Activated naive CD8-positive, alpha-beta T cell treated with anti-CD3 and anti-CD28 coated beads, Interleukin-2, amount 50 U/mL, for 16 hours (primary cell): ENCODE measurements at regions not wholly inside any gene's neighbourhood (a gene's known extent, or its start where the extent isn't known, plus 50 kb on each side); places are given as distances from the start of the nearest gene placed in this dataset.
"Not testable (repeated sequence)": the region's sequence is repeated elsewhere in the genome, so short reads cannot be mapped to it uniquely, and the experiment has no call there.

Experiments used
- DNase-seq: peaks from one replicate; pipeline ENCODE4 v3.0.0-alpha.2; 2020; ENCODE audit warnings: low read depth, low spot score

DNA sequence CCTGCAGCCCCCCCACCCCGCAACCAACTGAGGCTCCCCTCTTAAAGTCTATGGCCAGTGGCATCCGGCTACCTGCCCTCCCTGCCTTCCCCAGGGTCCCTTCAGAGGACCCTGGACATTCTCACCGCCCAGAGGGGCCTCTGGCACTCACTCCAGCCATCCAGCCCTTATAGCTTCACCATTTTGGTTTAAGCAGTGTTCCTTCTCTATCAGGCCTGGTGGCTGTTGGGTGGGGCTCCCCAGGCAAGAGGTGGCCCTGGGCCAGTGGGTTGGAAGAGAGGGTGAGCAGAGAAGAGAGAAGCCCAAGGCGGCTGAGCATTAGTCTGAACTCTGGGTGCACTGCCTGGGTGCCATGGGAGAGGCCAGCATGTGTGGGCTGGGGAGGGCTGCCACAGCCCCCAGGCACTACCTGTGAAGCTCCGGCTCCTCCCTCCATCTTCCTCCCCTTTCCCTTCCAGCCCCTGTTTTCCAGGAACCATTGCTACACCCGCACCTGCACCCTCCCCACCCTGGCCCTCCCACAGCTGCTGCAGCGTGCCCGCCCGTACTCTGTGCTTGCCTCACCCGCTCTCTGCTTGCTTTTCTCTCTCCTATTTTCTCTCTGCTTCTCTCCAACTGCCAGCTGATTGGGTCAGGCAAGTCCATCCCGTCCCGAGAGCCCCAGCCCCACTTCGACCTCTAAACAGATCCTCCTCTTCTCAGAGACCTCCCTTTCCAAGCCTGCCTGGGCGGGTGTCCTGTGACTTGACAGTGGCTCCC is 168.2 kb downstream of the TBC1D2B start:
- no peak for DNase-seq

DNA sequence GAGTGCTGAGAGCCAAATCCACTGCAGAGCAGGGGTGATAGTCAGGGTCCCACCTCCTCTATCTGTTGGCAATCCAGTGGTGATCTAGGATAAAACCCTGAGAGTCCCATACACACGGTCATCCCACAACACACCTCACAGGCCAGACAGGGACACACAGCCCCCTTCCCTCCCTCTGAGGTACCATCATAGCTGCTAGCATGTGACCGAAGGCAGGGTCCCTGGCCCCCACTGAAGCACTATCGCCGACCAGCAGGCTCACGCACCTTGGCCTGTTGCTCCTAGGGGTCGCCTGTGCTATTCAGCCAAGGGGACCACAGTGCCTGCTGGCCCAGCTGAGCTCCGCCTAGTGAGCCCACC is 168.8 kb downstream of the TBC1D2B start:
- DNase-seq, result not testable (repeated sequence)

DNA sequence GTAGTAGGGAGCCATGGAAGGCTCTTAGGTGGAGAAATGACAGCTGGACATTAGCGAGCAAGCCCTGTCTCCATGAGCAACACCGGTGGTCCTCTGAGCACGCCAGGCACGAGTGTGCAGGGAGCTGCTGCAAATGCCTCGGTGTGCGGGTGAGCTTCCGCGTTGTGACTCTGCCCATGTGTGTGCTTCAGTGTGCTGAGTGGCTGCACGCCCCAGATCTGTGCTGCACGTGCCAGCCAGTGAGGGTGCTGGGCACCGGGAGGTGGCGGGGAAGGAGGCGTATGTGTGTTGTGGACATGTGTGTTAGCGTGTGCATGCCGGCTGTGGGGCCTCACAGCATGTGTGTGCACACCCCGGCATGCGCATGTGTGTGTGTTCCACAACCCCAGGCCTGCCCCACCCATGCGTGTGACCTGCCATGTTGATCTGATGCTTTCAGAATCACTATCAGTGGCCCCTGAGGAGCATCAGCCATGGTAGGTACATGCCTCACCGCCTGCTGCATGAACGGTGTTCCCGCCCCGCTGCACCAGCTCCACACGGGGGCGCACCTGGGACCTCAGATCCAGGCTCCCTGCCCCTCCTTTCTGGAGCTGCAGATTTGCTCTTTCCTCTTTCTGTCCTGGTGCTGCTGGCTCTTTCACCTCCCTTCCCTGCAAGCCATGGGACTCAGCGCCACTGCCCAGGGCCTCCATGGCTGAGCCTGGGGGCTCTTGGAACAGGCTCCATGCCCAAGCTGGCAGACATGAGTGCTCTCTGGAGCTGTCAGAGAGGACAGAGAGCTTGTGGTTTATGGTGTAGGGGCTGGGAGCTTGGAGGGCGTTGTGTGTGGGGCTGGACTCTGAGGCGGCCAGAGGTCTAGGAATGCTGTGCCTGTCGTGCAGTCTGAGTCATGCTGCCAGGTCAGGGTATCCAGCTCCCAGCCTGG is 169.4 kb downstream of the TBC1D2B start:
- DNase-seq, result no peak

DNA sequence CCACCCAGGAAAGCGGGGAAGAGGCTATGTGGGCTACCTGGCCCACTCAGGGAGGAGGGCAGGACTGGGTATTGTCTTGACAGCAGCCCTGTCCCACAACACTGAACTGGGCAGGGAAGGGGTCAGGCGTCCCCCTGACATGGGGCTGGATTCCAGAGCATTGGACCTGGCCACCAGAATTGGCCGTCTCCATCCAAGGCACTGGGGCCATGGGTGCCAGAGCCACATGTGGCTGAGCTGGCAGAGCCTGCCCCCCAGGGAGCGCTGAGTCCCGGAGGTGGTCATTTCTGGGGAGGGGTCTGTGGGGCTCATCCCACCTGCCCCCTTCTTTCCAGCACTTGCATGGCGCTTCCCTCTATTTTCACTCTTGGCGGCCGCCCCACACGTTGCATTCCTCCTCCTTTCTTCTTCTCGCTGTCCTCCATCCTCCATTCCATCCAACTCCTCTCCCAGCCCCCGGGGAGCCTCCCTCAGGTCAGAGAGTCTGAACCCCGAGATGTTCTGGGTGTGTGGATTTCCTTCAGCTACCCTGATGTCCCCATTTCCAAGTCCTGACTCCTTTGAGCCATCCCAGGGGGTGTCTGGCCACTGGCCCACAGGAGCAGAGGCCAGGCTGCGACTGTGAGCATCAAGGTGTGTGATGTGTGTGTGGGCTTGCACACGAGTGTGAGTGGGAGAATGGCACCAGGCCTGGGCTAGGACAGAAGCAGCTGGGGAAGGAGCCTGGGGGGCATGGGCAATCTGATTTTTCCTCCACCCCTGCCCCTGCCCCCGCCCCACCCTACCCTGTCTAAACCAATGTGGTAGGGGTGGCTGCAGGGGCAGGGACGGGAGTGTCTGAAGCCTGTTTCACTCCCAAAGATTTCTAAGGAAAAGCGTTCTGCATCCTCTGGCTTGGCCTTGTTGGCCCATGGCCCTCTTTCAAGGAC is 171.2 kb downstream of the TBC1D2B start:
- not testable (repeated sequence) for DNase-seq

DNA sequence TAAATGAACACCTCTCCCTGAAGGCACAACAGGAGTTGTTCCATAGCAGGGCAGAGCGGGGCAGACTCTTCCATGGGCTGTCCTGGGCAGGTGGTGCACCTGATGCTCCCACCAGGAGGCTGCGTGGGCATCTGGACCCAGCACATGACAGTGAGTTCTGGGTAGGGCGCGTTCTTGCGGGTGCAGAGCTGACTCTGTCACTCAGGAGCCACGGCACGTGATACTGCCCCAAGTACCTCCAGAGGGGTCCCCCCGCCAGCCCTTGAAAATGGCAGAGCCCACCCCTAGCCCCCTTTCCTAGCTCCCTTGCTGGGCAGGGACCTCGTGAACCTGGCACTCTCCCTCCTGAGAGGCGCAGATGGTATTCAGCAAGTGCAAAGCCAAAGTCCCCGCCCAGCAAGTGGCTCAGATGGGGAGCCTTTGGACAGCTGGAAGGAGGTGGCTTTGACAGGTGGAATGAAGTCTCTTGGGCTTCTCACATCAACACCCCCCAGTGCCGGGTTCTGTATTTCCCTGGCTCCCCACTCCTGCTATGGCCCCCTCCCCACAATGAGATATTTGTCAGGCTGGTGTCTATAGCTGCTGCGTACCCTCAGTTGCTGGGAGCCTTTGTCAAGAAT is 172.1 kb downstream of the TBC1D2B start:
- no peak for DNase-seq

DNA sequence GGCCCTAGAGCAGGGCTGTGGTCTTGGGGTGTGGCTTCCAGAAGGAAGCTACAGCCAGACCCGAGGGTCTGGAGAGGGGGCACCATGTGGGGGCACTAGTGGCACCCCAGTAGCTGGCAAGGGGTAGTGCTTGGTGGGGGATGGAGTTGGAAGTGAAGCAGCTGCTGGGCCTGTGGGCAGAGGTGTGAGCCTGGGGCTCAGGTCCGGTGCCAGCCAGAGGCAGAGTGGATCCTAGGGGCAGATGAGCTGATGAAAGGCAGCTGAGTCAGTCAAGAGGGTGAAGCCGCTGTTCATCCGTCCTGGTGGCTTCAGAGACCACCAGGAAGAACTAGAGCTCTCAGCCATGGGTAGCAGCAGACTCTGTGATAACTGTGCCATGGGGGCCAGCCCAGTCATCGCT is 172.6 kb downstream of the TBC1D2B start:
- no peak for DNase-seq

DNA sequence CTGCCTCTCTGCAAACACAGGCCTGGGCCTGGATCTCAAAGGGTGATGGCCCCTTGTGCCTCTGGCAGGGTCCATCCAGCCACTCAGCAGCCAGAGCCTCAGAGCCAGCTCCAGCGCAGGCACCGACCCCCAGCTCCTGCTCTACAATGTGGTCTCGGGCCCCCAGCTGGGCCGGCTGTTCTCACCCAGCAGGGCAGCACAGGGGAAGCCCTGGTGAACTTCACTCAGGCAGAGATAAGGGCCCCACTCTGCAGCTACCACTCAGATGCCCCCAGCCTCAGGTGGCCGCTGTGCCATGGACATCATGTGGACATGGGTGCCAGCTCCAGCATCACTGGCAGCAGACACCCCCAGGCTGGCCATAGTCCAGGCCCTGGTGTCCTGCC is 173.1 kb downstream of the TBC1D2B start:
- no peak for DNase-seq

DNA sequence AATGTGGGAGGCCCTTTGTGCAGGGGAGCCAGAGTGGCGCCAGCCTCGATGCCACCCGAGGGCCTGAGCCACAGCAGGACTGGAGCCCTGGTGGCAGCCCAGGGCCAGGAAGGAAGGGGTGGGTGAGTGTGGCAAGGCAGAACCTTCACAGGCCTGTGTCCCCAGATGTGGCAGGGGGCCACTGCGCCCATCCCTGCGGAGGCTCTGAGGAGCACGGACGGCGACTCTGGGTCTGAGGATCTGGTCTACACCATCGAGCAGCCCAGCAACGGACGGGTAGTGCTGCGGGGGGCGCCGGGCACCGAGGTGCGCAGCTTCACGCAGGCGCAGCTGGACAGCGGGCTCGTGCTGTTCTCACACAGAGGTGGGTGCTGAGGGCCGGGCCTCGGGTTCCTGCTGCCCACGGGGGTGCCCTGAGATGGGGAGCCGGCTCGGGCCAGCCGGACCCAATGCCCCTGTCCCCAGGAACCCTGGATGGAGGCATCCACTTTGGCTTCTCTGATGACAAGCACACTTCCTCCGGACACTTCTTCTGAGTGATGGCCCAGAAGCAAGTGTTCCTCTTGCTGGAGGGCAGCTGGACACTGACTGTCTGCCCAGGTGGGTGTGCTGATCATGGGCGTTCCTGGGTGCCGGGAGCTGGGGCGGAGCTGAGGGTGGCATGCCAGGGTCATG is 173.6 kb downstream of the TBC1D2B start:
- DNase-seq, result not testable (repeated sequence)

DNA sequence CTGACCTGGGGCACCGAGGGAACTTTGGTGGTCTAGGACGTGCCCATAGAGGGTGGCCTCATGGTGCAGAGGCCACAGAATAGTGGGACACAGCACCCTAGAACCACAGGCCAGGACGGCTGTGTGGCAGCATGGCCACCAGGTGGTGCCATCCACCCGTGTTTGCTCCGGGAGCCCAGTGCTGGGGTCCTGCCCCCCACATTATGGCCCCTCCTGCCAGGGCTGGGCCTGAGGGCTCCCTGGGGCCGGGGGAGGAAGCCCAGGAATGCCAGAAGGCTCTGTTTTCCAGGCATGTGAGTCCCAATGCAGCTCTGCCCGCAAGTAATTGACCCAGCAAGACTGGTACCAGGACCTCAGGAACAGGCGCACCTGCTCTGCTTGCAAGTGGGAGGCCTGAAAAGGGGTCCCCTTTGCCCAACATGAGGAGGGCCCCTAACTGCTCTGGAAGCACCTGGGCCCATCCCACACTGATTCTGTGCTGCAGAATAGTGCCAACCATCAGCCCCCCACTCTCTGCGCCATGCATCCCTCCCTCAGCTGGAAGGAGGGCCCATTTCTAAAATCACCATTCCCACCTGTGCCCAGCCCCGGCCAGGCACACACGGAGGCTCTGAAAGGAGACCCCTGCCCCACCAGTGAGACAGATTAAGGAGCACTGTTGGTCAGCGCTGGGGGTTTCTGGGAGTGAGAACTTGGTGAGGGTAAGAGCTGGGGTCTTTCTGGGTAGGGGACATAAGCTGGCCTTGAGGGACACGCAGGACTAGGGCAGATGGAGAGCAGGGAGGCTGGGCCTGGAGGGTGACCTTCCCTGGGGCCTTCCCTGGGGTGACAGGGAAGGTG is 174.4 kb downstream of the TBC1D2B start:
- not testable (repeated sequence) for DNase-seq

DNA sequence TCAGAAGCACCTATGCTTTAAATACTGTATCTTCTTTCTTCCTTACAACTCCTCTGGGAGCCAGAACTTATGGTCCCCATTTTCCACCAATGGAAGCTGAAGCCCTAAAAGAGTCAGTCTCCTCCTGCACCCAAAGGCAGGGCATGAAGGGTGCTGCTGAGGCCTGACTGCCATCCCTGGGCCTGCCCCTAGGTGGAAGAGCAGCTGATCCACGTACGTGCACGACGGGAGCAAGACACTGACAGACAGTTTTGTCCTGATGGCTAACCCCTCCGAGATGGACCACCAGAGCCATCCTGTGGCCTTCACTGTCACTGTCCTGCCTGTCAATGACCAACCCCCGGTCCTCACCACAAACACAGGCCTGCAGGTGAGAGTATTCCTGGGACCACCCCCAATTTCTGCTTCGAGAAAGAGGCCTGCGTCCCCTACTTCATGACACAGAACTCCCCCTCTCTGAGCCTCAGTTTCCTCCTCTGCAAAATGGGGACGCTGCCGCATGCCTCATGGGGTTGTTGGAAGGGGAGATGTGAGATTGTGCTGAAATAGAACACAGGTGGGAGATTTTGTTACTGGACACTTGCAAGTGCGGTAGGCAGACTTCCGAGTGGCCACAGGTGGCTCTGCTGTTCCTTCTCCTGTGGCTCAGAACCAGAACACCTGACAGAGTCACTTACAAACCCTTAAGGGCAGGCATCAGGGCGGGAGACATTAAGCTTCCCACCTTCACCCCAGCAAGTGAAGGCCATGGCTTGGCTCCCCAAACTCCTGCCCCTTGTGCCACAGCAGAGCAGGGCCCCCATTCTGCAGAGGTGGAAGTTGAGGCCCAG is 175.4 kb downstream of the TBC1D2B start:
- no peak for DNase-seq

DNA sequence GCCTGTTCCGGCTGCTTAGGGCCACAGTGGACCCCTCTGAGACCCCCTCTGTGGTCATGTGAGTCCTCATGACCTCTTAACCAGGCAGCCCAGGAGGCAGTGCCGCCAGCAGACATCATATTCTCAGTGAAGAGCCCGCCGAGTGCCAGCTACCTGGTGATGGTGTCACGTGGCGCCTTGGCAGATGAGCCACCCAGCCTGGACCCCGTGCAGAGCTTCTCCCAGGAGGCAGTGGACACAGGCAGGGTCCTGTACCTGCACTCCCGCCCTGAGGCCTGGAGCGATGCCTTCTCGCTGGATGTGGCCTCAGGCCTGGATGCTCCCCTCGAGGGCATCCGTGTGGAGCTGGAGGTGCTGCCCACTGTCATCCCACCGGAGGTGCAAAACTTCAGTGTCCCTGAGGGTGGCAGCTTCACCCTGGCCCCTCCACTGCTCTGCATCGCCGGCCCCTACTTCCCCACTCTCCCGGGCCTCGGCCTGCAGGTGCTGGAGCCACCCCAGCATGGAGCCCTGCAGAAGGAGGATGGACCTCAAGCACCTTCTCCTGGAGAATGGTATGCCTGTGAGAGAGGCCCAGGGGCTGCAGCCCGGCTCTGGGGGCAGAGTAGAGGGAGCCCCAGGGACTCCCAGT is 176.1 kb downstream of the TBC1D2B start:
- no peak for DNase-seq

DNA sequence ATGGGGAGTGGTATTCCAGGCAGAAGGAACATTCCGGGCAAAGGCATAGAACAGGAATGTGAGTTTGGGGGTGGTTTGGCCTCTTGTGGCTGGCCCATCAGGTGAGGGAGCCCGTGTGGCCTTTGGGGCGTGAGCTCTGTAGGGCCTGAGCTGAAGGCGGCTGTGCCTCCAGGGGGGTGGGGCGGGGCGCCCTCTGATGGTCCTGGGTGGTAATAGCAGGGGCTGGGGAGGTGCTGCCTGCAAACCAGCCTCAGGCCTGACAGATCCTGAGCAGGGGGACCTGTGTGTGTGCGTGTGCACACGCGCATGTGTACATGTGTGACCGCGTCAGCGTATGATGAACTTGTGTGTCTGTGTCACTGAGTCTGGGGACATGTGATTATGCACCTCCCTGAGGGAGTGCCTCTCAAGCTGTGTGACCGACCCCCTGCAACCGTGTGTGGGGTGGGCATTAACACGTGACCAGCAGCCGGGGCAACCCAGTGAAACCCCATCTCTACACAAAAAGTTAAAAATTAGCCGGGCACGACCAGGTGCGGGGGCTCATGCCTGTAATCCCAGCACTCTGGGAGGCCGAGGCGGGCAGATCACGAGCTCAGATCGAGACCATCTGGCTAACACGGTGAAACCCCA is 177.1 kb downstream of the TBC1D2B start:
- not testable (repeated sequence) for DNase-seq

DNA sequence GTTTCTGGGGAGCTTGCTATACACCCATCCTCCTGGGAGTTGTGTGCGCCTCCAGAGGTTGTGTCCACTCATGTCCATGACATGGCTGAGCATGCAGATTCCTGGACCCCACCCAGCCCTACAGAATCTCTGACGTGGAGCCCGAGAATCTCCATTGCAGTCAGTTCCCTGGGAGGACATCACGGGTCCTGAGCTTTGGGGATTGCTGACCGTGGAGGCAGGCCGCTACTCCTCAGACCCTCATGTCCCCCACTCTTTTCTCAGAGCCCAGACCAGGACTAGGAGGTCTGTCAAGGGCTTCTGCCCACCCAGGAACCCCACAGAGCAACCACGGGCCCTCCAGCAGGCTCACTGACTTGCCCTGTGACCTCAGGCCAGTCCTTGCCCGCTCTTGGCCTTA is 177.7 kb downstream of the TBC1D2B start:
- not testable (repeated sequence) for DNase-seq

DNA sequence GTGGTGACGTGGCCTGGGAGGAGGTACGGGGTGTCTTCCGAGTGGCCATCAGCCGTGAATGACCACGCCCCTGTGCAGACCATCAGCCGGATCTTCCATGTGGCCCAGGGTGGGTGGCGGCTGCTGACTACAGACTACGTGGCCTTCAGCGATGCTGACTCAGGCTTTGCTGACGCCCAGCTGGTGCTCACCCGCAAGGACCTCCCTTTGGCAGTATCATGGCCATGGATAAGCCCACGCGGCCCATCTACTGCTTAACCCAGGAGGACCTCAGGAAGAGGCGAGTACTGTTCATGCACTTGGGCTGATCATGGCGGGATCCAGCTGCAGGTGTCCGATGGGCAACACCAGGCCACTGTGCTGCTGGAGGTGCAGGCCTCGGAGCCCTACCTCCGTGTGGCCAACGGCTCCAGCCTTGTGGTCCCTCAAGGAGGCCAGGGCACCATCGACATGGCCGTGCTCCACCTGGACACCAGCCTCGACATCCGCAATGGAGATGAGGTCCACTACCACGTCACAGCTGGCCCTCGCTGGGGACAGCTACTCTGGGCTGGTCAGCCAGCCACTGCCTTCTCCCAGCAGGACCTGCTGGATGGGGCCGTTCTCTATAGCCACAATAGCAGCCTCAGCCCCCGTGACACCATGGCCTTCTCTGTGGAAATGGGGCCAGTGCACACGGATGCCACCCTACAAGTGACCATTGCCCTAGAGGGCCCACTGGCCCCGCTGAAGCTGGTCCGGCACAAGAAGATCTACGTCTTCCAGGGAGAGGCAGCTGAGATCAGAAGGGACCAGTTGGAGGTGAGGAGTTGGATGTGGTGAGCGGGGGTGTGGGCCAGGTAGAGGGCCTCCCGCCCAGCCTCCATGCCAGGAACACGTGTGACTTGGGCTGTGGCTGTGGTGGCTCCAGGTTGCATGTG is 178.4 kb downstream of the TBC1D2B start:
- DNase-seq, result no peak

DNA sequence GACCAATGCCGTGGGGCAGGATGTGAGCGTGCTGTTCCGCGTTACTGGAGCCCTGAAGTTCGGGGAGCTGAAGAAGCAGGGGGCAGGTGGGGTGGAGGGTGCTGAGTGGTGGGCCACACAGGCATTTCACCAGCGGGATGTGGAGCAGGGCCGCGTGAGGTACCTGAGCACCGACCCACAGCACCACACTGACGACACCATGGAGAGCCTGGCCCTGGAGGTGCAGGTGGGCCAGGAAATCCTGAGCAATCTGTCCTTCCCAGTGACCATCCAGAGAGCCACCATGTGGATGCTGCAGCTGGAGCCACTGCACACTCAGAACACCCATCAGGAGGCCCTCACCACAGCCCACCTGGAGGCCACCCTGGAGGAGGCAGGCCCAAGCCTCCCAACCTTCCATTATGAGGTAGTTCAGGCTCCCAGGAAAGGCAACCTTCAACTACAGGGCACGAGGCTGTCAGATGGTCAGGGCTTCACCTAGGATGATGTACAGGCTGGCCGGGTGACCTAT is 179.6 kb downstream of the TBC1D2B start:
- no peak for DNase-seq

DNA sequence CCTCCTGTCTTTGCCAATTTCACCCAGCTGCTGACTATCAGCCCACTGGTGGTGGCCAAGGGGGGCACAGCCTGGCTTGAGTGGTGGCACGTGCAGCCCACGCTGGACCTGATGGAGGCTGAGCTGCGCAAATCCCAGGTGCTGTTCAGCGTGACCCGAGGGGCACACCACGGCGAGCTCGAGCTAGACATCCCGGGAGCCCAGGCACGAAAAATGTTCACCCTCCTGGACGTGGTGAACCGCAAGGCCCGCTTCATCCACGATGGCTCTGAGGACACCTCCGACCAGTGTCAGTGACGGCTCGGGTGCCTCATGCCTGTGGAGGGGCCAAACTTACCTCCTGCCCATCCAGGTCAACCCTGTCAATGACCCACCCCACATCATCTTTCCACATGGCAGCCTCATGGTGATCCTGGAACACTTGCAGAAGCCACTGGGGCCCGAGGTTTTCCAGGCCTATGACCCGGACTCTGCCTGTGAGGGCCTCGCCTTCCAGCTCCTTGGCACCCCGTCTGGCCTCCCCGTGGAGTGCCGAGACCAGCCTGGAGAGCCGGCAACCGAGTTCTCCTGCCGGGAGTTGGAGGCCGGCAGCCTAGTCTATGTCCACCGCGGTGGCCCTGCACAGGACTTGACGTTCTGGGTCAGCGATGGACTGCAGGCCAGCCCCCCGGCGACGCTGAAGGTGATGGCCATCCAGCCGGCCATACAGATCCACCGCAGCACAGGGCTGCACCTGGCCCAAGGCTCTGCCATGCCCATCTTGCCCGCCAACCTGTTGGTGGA is 180.2 kb downstream of the TBC1D2B start:
- DNase-seq, result not testable (repeated sequence)
